ENCODE measurements at regions not wholly inside any gene's neighbourhood (a gene's known extent, or its start where the extent isn't known, plus 50 kb on each side); places are given as distances from the start of the nearest gene placed in this dataset.

- H3F3A ChIP-seq (ENCODE audit: control insufficient read depth, insufficient read depth): no peaks in the 10 kb centered on the region
- H3K79me2 ChIP-seq (ENCODE audit: control insufficient read depth, low read length): no peaks in the 10 kb centered on the region
- no peak overlapping the region for H3K4me3 ChIP-seq (ENCODE audit: low read length)
- no peaks in the 10 kb centered on the region for H3K4me1 ChIP-seq (ENCODE audit: control insufficient read depth, low read length)
- no peaks in the 10 kb centered on the region for H3K36me3 ChIP-seq (ENCODE audit: control insufficient read depth, low read length)
- H4K20me1 ChIP-seq (ENCODE audit: control insufficient read depth, insufficient read depth, low read depth, low read length): no peaks in the 10 kb centered on the region
- no peaks in the 10 kb centered on the region for H3K27me3 ChIP-seq (ENCODE audit: control insufficient read depth, low read length)
- no peaks in the 10 kb centered on the region for H3K9me3 ChIP-seq (ENCODE audit: control insufficient read depth, insufficient read depth, low read length)
- TF ChIP-seq CTCF (IDR thresholded peaks at IDR 0.05; ENCODE audit: low read depth, low read length, poor library complexity, severe bottlenecking) (no peak), EZH2phosphoT487 (IDR thresholded peaks at IDR 0.05; ENCODE audit: borderline replicate concordance, low read length) (no peak)
- no peaks in the 10 kb centered on the region for H3K9me2 ChIP-seq (replicated peaks; ENCODE audit: control insufficient read depth, low read length)
- H3K4me2 ChIP-seq (ENCODE audit: low read length): no peak overlapping the region
- no peak overlapping the region for H3K27ac ChIP-seq (ENCODE audit: low read depth, low read length)
Measured at GRCh38 chr4:147360301-147360700, 120.6 kb upstream of the EDNRA start.

GRCh38 chr4:147361726-147362125, 119.2 kb upstream of the EDNRA start:
- no peaks in the 10 kb centered on the region for H4K20me1 ChIP-seq (ENCODE audit: control insufficient read depth, insufficient read depth, low read depth, low read length)
- no peaks in the 10 kb centered on the region for H3K36me3 ChIP-seq (ENCODE audit: control insufficient read depth, low read length)
- H3K4me2 ChIP-seq (ENCODE audit: low read length): no peak overlapping the region
- no peaks in the 10 kb centered on the region for H3K9me3 ChIP-seq (ENCODE audit: control insufficient read depth, insufficient read depth, low read length)
- TF ChIP-seq EZH2phosphoT487 (IDR thresholded peaks at IDR 0.05; ENCODE audit: borderline replicate concordance, low read length) (no peak), CTCF (IDR thresholded peaks at IDR 0.05; ENCODE audit: low read depth, low read length, poor library complexity, severe bottlenecking) (no peak)
- no peaks in the 10 kb centered on the region for H3K79me2 ChIP-seq (ENCODE audit: control insufficient read depth, low read length)
- no peak overlapping the region for H3K27ac ChIP-seq (ENCODE audit: low read depth, low read length)
- no peaks in the 10 kb centered on the region for H3F3A ChIP-seq (ENCODE audit: control insufficient read depth, insufficient read depth)
- no peaks in the 10 kb centered on the region for H3K27me3 ChIP-seq (ENCODE audit: control insufficient read depth, low read length)
- no peaks in the 10 kb centered on the region for H3K9me2 ChIP-seq (replicated peaks; ENCODE audit: control insufficient read depth, low read length)
- H3K4me3 ChIP-seq (ENCODE audit: low read length): no peak overlapping the region
- H3K4me1 ChIP-seq (ENCODE audit: control insufficient read depth, low read length): no peaks in the 10 kb centered on the region

- no peak for TF ChIP-seq EZH2phosphoT487 (IDR thresholded peaks at IDR 0.05; ENCODE audit: borderline replicate concordance, low read length)
- no peak for TF ChIP-seq CTCF (IDR thresholded peaks at IDR 0.05; ENCODE audit: low read depth, low read length, poor library complexity, severe bottlenecking)
- Histone ChIP-seq H3K4me3 (ENCODE audit: low read length) (no peak overlapping the region), H3K27ac (ENCODE audit: low read depth, low read length) (no peak overlapping the region)
Measured at GRCh38 chr4:147362938-147363337, 118.0 kb upstream of the EDNRA start.

GRCh38 chr4:147363514-147363913, 117.4 kb upstream of the EDNRA start:
- Histone ChIP-seq H3K36me3 (ENCODE audit: control insufficient read depth, low read length) (no peaks in the 10 kb centered on the region), H3K79me2 (ENCODE audit: control insufficient read depth, low read length) (no peaks in the 10 kb centered on the region), H3K4me3 (ENCODE audit: low read length) (no peak overlapping the region), H3K4me1 (ENCODE audit: control insufficient read depth, low read length) (no peaks in the 10 kb centered on the region), H3K9me2 (replicated peaks; ENCODE audit: control insufficient read depth, low read length) (no peaks in the 10 kb centered on the region), H3F3A (ENCODE audit: control insufficient read depth, insufficient read depth) (no peaks in the 10 kb centered on the region), H3K27me3 (ENCODE audit: control insufficient read depth, low read length) (no peaks in the 10 kb centered on the region), H4K20me1 (ENCODE audit: control insufficient read depth, insufficient read depth, low read depth, low read length) (no peaks in the 10 kb centered on the region), H3K27ac (ENCODE audit: low read depth, low read length) (no peak overlapping the region), H3K9me3 (ENCODE audit: control insufficient read depth, insufficient read depth, low read length) (no peaks in the 10 kb centered on the region), H3K4me2 (ENCODE audit: low read length) (no peak overlapping the region)
- TF ChIP-seq CTCF (IDR thresholded peaks at IDR 0.05; ENCODE audit: low read depth, low read length, poor library complexity, severe bottlenecking) (no peak), EZH2phosphoT487 (IDR thresholded peaks at IDR 0.05; ENCODE audit: borderline replicate concordance, low read length) (no peak)

More at GRCh38 chr4:147362938-147363337, 118.0 kb upstream of the EDNRA start:
- Histone ChIP-seq H4K20me1 (ENCODE audit: control insufficient read depth, insufficient read depth, low read depth, low read length) (no peaks in the 10 kb centered on the region), H3K36me3 (ENCODE audit: control insufficient read depth, low read length) (no peaks in the 10 kb centered on the region), H3K4me2 (ENCODE audit: low read length) (no peak overlapping the region), H3F3A (ENCODE audit: control insufficient read depth, insufficient read depth) (no peaks in the 10 kb centered on the region), H3K27me3 (ENCODE audit: control insufficient read depth, low read length) (no peaks in the 10 kb centered on the region), H3K9me3 (ENCODE audit: control insufficient read depth, insufficient read depth, low read length) (no peaks in the 10 kb centered on the region), H3K9me2 (replicated peaks; ENCODE audit: control insufficient read depth, low read length) (no peaks in the 10 kb centered on the region), H3K4me1 (ENCODE audit: control insufficient read depth, low read length) (no peaks in the 10 kb centered on the region), H3K79me2 (ENCODE audit: control insufficient read depth, low read length) (no peaks in the 10 kb centered on the region)

All from DOHH2 (cell line).